HG02938 (cell line): ENCODE measurements at regions not wholly inside any gene's neighbourhood (a gene's known extent, or its start where the extent isn't known, plus 50 kb on each side); places are given as distances from the start of the nearest gene placed in this dataset.

Experiments used
- ATAC-seq: cut with Tn5 transposase; IDR thresholded peaks from one replicate; pipeline ENCODE4 v1.9.1; 2021; ENCODE audit warnings: mild to moderate bottlenecking, moderate library complexity; ENCODE audit not compliant: unreplicated experiment

GRCh38 chr2:221642447-221642846 lies 70.3 kb upstream of the EPHA4 start:
- ATAC-seq = no peak

DNA sequence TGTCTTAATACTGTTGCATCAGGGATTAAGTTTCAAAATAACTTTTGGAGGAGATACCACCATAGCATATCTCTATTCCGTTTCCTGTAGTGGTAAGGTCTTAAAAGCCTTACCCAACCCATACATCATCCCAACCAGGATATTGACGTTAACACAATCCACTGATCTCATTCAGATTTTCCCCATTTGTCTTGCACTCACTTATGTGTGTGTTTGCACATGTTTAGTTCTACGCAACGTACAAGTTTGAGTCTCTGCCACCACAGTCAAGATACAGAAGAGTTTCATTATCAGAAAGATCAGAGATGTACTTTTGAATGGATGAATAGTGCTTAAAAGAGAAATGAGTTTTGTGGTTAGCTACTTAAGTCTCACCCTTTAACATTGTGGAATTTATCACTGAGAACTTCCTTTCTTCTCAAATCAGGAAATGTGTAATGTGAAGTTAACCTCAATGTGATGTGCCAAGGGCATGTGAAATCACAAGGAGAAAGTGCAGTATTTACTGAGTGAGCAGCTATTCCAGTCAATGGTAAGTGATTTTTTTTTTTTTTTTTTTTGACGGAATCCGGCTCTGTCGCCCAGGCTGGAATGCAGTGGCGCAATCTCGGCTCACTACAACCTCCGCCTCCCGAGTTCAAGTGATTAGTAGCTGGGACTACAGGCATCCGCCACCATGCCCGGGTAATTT lies 69.2 kb upstream of the EPHA4 start:
- no peak for ATAC-seq

DNA sequence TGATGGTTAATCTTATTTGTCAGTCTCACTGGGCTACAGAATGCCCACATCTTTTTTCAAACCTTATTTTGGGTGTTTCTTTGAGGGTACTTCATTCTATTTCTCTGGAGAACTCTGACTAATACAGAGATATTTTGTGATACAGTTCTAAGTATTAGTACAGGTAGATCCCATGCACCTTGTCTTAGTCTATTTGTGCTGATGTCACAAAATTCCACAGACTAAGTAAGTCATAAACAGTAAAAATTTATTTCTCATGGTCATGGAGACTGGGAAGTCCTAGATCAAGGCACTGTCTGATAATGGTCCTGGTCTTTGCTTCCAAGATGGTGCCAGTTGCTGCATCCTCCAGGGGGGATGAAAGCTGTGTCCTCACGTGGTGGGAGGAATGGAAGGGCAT lies 68.6 kb upstream of the EPHA4 start:
- no peak for ATAC-seq

DNA sequence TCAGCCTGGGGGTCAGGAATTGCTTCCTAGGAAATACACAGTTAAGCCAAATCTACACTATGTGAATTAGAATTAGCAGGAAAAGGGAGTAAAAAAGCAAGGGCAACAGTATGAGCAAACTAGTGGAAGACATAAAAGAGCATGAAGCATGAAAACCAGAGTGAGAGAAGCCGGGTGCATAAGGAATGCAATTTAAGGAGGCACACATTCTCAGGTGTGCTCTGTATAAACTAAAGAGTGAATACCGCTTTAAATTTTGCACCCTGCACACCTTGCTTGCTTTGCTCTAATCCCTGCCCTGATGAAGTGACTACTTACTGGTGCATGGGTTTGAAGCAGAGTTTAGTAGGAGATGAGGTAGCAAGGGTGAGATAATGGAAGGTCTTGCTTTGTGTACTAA lies 65.7 kb upstream of the EPHA4 start:
- no peak for ATAC-seq

GRCh38 chr2:221635949-221636348 lies 63.8 kb upstream of the EPHA4 start:
- ATAC-seq = no peak

- ATAC-seq = no peak
These were observed 57.4 kb upstream of the EPHA4 start for GRCh38 chr2:221629468-221629867.

DNA sequence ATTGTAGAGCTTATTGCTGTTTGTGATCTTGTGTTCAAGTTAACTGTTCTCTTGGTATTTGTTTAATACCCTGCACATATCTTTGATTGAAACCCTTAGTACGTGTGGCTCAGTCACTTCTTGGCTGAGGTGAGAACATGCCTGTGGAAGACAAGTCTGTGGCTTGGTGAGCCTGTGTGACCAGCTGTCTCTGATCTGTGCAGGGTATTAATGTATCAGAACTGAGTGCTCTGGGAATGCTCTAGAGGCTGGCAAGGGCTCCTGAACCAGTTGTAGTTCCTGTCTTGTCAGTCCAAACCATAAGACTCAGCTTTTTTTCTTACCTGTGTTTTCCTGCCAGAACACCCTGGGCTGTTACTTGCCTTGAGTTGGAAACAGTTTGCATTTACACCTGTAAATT lies 52.4 kb upstream of the EPHA4 start:
- ATAC-seq = no peak
